ENCODE measurements at regions not wholly inside any gene's neighbourhood (a gene's known extent, or its start where the extent isn't known, plus 50 kb on each side); places are given as distances from the start of the nearest gene placed in this dataset.
"Not testable (repeated sequence)": the region's sequence is repeated elsewhere in the genome, so short reads cannot be mapped to it uniquely, and the experiment has no call there.

- H3K4me1 ChIP-seq (ENCODE audit: control insufficient read depth, insufficient read depth, low read length), result peaks cover 4% of the 10 kb centered on the region
- no peaks in the 10 kb centered on the region for H3K36me3 ChIP-seq (ENCODE audit: control insufficient read depth, insufficient read depth, low read length)
- no peaks in the 10 kb centered on the region for H3K27me3 ChIP-seq (ENCODE audit: control insufficient read depth, insufficient read depth, low read length)
- H3K27ac ChIP-seq (ENCODE audit: low read depth, low read length), result no peak overlapping the region
- H3K4me3 ChIP-seq (ENCODE audit: low read length), result no peak overlapping the region
- H3K9ac ChIP-seq (ENCODE audit: low read length), result no peak overlapping the region
Observed at GRCh38 chr3:177838766-177839350, 641.6 kb upstream of the TBL1XR1 start.

GRCh38 chr3:177842302-177842701 lies 645.0 kb upstream of the TBL1XR1 start:
- H3K27ac ChIP-seq (ENCODE audit: low read depth, low read length), result no peak overlapping the region
- no peaks in the 10 kb centered on the region for H3K4me1 ChIP-seq (ENCODE audit: control insufficient read depth, insufficient read depth, low read length)
- H3K4me3 ChIP-seq (ENCODE audit: low read length), result no peak overlapping the region
- no peaks in the 10 kb centered on the region for H3K27me3 ChIP-seq (ENCODE audit: control insufficient read depth, insufficient read depth, low read length)
- H3K36me3 ChIP-seq (ENCODE audit: control insufficient read depth, insufficient read depth, low read length), result no peaks in the 10 kb centered on the region
- no peak overlapping the region for H3K9ac ChIP-seq (ENCODE audit: low read length)

DNA sequence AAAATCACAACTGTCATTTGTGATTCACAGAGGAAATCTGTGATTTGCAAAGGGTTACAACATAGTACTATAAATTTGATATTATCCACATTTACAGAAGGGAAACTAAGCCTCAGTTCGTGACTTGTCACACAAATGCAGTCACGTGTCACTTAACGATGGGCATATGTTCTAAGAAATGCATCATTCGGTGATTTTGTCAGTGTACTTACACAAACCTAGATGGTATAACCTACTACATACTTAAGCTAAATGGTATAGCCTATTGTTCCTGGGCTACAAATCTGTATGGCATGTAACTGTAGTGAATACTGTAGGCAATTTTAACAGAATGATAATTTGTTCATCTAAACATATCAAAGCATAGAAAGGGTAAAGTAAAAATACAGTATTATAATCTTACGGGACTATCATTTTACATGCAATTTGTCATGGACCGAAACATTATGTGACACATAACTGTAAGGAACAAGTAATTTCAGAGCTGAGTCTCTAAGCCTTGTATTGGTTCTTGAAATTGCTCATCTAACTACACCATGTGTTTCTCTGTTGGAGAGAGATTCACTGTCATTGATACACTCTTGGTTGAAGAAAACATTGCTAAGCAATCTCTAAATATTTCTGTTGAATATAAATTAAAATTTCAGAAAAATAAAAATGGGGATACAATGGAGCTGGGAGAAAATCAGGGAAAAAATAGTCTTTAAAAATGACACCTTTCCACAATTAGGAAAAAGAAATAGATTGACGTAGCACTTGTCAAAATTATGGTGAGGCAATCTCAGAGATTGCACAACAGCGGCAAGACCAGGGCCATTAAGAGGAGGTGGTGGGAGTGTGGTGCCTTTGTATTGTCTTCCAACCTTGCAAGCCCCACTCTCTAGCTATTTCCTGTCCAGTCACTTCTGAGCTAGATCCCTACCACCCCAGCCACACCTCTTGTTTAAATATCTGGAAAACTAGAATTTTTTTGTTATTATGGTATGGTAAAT lies 645.8 kb upstream of the TBL1XR1 start:
- Histone ChIP-seq H3K36me3 (ENCODE audit: control insufficient read depth, insufficient read depth, low read length) (no peaks in the 10 kb centered on the region), H3K4me1 (ENCODE audit: control insufficient read depth, insufficient read depth, low read length) (no peaks in the 10 kb centered on the region), H3K27me3 (ENCODE audit: control insufficient read depth, insufficient read depth, low read length) (no peaks in the 10 kb centered on the region), H3K4me3 (ENCODE audit: low read length) (no peak overlapping the region), H3K9ac (ENCODE audit: low read length) (no peak overlapping the region), H3K27ac (ENCODE audit: low read depth, low read length) (no peak overlapping the region)

GRCh38 chr3:177852001-177852807 lies 654.9 kb upstream of the TBL1XR1 start:
- no peaks in the 10 kb centered on the region for H3K36me3 ChIP-seq (ENCODE audit: control insufficient read depth, insufficient read depth, low read length)
- H3K9ac ChIP-seq (ENCODE audit: low read length), result no peak overlapping the region
- peaks cover 6% of the 10 kb centered on the region for H3K4me1 ChIP-seq (ENCODE audit: control insufficient read depth, insufficient read depth, low read length)
- no peak overlapping the region for H3K4me3 ChIP-seq (ENCODE audit: low read length)
- no peak overlapping the region for H3K27ac ChIP-seq (ENCODE audit: low read depth, low read length)
- no peaks in the 10 kb centered on the region for H3K27me3 ChIP-seq (ENCODE audit: control insufficient read depth, insufficient read depth, low read length)

DNA sequence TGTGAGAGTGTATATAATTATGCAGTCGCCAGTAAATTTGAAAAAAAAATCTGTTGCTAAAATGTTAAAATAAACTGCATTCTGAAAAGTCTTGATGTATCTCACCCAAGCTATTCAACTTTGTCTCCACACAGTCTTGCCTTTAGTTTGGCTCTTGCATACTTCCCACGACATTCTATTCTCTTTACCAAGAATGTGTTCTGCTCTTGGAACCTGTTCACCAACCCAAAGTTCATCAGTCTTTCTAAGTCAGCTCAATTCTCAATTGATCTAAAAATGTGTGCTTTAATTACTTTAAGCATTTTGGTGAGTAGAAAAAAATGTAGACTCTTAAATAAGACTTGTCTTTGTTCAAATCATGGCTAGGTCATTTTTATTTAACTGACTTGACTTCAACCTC lies 657.7 kb upstream of the TBL1XR1 start:
- H3K4me3 ChIP-seq (ENCODE audit: low read length), result no peak overlapping the region
- peaks cover 6% of the 10 kb centered on the region for H3K4me1 ChIP-seq (ENCODE audit: control insufficient read depth, insufficient read depth, low read length)
- H3K36me3 ChIP-seq (ENCODE audit: control insufficient read depth, insufficient read depth, low read length), result no peaks in the 10 kb centered on the region
- no peak overlapping the region for H3K9ac ChIP-seq (ENCODE audit: low read length)
- H3K27ac ChIP-seq (ENCODE audit: low read depth, low read length), result peak overlapping the region; percentile 18
- no peaks in the 10 kb centered on the region for H3K27me3 ChIP-seq (ENCODE audit: control insufficient read depth, insufficient read depth, low read length)

- H3K36me3 ChIP-seq (ENCODE audit: control insufficient read depth, insufficient read depth, low read length), result no peaks in the 10 kb centered on the region
- H3K27ac ChIP-seq (ENCODE audit: low read depth, low read length), result no peak overlapping the region
- H3K4me1 ChIP-seq (ENCODE audit: control insufficient read depth, insufficient read depth, low read length), result no peaks in the 10 kb centered on the region
- H3K9ac ChIP-seq (ENCODE audit: low read length), result no peak overlapping the region
- no peaks in the 10 kb centered on the region for H3K27me3 ChIP-seq (ENCODE audit: control insufficient read depth, insufficient read depth, low read length)
- H3K4me3 ChIP-seq (ENCODE audit: low read length), result no peak overlapping the region
Observed at GRCh38 chr3:177860184-177860583, 662.9 kb upstream of the TBL1XR1 start.

DNA sequence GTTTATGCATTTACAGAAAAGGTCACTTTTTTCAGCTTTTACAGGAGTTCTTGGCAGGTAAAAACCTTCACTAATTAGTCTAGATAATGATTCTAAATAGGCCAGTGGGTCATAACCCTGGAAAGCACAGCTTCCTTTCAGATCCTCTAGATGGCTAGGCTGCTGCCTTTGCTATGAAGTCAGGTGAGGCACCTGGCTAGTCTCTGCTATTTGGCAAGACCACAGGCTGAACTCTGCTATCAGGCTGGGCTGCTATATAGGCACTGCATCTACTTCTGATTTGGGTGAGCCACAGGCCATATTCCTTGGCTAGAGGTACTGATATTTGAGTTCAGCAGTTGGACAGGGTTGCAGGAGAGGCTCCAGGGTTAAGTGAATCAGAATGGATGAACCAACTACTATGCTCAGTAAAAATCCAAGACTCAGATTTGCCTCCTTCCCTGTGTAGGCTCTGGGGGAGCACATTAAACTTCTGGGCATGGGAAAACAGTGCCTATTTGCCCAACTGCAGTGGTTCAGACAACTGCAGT lies 665.7 kb upstream of the TBL1XR1 start:
- H3K4me1 ChIP-seq (ENCODE audit: control insufficient read depth, insufficient read depth, low read length), result no peaks in the 10 kb centered on the region
- H3K36me3 ChIP-seq (ENCODE audit: control insufficient read depth, insufficient read depth, low read length), result no peaks in the 10 kb centered on the region
- no peak overlapping the region for H3K27ac ChIP-seq (ENCODE audit: low read depth, low read length)

GRCh38 chr3:177871267-177871666 lies 665.0 kb upstream of the KCNMB2 start:
- H3K4me1 ChIP-seq (ENCODE audit: control insufficient read depth, insufficient read depth, low read length); H3K27me3 ChIP-seq (ENCODE audit: control insufficient read depth, insufficient read depth, low read length); H3K27ac ChIP-seq (ENCODE audit: low read depth, low read length); H3K4me3 ChIP-seq (ENCODE audit: low read length); H3K36me3 ChIP-seq (ENCODE audit: control insufficient read depth, insufficient read depth, low read length); H3K9ac ChIP-seq (ENCODE audit: low read length): not testable (repeated sequence)

More for the DNA sequence above, 665.7 kb upstream of the TBL1XR1 start:
- no peak overlapping the region for H3K4me3 ChIP-seq (ENCODE audit: low read length)
- no peaks in the 10 kb centered on the region for H3K27me3 ChIP-seq (ENCODE audit: control insufficient read depth, insufficient read depth, low read length)
- no peak overlapping the region for H3K9ac ChIP-seq (ENCODE audit: low read length)

- Histone ChIP-seq H3K4me3 (ENCODE audit: low read length) (no peak overlapping the region), H3K9ac (ENCODE audit: low read length) (no peak overlapping the region), H3K27ac (ENCODE audit: low read depth, low read length) (no peak overlapping the region), H3K36me3 (ENCODE audit: control insufficient read depth, insufficient read depth, low read length) (no peaks in the 10 kb centered on the region), H3K27me3 (ENCODE audit: control insufficient read depth, insufficient read depth, low read length) (no peaks in the 10 kb centered on the region), H3K4me1 (ENCODE audit: control insufficient read depth, insufficient read depth, low read length) (no peaks in the 10 kb centered on the region)
Observed at GRCh38 chr3:177878192-177878591, 658.0 kb upstream of the KCNMB2 start.

GRCh38 chr3:177878957-177879356 lies 657.3 kb upstream of the KCNMB2 start:
- no peak overlapping the region for H3K27ac ChIP-seq (ENCODE audit: low read depth, low read length)
- no peaks in the 10 kb centered on the region for H3K27me3 ChIP-seq (ENCODE audit: control insufficient read depth, insufficient read depth, low read length)
- no peak overlapping the region for H3K4me3 ChIP-seq (ENCODE audit: low read length)
- no peaks in the 10 kb centered on the region for H3K36me3 ChIP-seq (ENCODE audit: control insufficient read depth, insufficient read depth, low read length)
- H3K4me1 ChIP-seq (ENCODE audit: control insufficient read depth, insufficient read depth, low read length), result no peaks in the 10 kb centered on the region
- no peak overlapping the region for H3K9ac ChIP-seq (ENCODE audit: low read length)

- no peaks in the 10 kb centered on the region for H3K27me3 ChIP-seq (ENCODE audit: control insufficient read depth, insufficient read depth, low read length)
- H3K4me3 ChIP-seq (ENCODE audit: low read length), result no peak overlapping the region
- H3K36me3 ChIP-seq (ENCODE audit: control insufficient read depth, insufficient read depth, low read length), result no peaks in the 10 kb centered on the region
- no peak overlapping the region for H3K27ac ChIP-seq (ENCODE audit: low read depth, low read length)
- no peaks in the 10 kb centered on the region for H3K4me1 ChIP-seq (ENCODE audit: control insufficient read depth, insufficient read depth, low read length)
- no peak overlapping the region for H3K9ac ChIP-seq (ENCODE audit: low read length)
Observed at GRCh38 chr3:177881351-177881750, 654.9 kb upstream of the KCNMB2 start.

- H3K9ac ChIP-seq (ENCODE audit: low read length), result no peak overlapping the region
- no peaks in the 10 kb centered on the region for H3K27me3 ChIP-seq (ENCODE audit: control insufficient read depth, insufficient read depth, low read length)
Observed at GRCh38 chr3:177882124-177882648, 654.0 kb upstream of the KCNMB2 start.

More at GRCh38 chr3:177882124-177882648, 654.0 kb upstream of the KCNMB2 start:
- Histone ChIP-seq H3K27ac (ENCODE audit: low read depth, low read length) (no peak overlapping the region), H3K4me1 (ENCODE audit: control insufficient read depth, insufficient read depth, low read length) (no peaks in the 10 kb centered on the region), H3K36me3 (ENCODE audit: control insufficient read depth, insufficient read depth, low read length) (no peaks in the 10 kb centered on the region), H3K4me3 (ENCODE audit: low read length) (no peak overlapping the region)

All from rectal smooth muscle tissue (tissue), 1 donor.